H1 (cell line): ENCODE measurements at regions not wholly inside any gene's neighbourhood (a gene's known extent, or its start where the extent isn't known, plus 50 kb on each side); places are given as distances from the start of the nearest gene placed in this dataset.

ENCODE experiments used
- CTCF ChIP-seq, 3 experiments: IDR thresholded peaks; 1 replicate in 2 of 3; 2 replicates in 1 of 3; pipeline versions ENCODE4 v1.5.1 to v1.6.1; 2011; ENCODE audit warnings: low read length in 3 of 3, mild to moderate bottlenecking in 3 of 3, inconsistent platforms in 2 of 3, low read depth in 1 of 3, moderate library complexity in 1 of 3; ENCODE audit not compliant: insufficient read depth in 1 of 3; ENCODE audit errors: control extremely low read depth in 1 of 3

- TF ChIP-seq CTCF (IDR thresholded peaks at IDR 0.05; ENCODE audit: control extremely low read depth in 1 of 3, insufficient read depth in 1 of 3, low read depth in 1 of 3, low read length in 3 of 3): no peak
Measured at GRCh38 chr22:48821346-48821690, 1006.4 kb downstream of the BRD1 start (continued).
